SK-N-SH (cell line): ENCODE measurements at regions not wholly inside any gene's neighbourhood (a gene's known extent, or its start where the extent isn't known, plus 50 kb on each side); places are given as distances from the start of the nearest gene placed in this dataset.

Experiments
- CTCF ChIA-PET: fragments of 300-600, 350-600 bp; formaldehyde crosslinking; extraction: SDS; loops from one replicate; lab custom pipeline; 2021; lab: Yijun Ruan, JAX
- POLR2A ChIA-PET: fragments of 350-600 bp; sonication (Branson Sonifier 250); formaldehyde crosslinking; extraction: SDS; loops from one replicate; lab custom pipeline; 2020; ENCODE audit warnings: antibody characterized with exemption, inconsistent platforms; lab: Yijun Ruan, JAX
- DNase-seq: peaks from one replicate; pipeline ENCODE4 v3.0.0; 2012
- H2AFZ ChIP-seq: fragments of 200-600 bp; sonication (generic); 2 replicates; pipeline ENCODE4 v1.8.1; 2016; ENCODE audit warnings: antibody characterized with exemption, mild to moderate bottlenecking, low read depth
- H3F3A ChIP-seq: fragments of 200-600 bp; sonication (generic); replicated peaks from 2 replicates; pipeline ENCODE3; 2016; ENCODE audit warnings: antibody characterized with exemption, mild to moderate bottlenecking; ENCODE audit not compliant: insufficient read depth
- H3K27ac ChIP-seq, 2 experiments: fragments of 200-500 bp in 1 of 2; fragments of 200-600 bp in 1 of 2; sonication (Bioruptor generic) in 1 of 2; sonication (generic), shearing (Covaris generic) in 1 of 2; 2 replicates each; pipeline versions ENCODE4 v1.5.1 to v1.6.1; 2014 to 2016; ENCODE audit warnings: low read depth in 2 of 2, inconsistent platforms in 1 of 2, low read length in 1 of 2, mild to moderate bottlenecking in 1 of 2, mixed read lengths in 1 of 2
- H3K27me3 ChIP-seq: fragments of 200-600 bp; sonication (generic), shearing (Covaris generic); 2 replicates; pipeline ENCODE4 v1.6.1; 2016; ENCODE audit warnings: mixed run types; ENCODE audit not compliant: insufficient read depth
- H3K36me3 ChIP-seq, 2 experiments: fragments of 200-500 bp in 1 of 2; fragments of 200-600 bp in 1 of 2; sonication (Bioruptor generic) in 1 of 2; sonication (generic) in 1 of 2; replicated peaks in 1 of 2; 2 replicates each; pipeline versions ENCODE3 to v1.5.1; 2014 to 2016; ENCODE audit warnings: low read length in 1 of 2, mild to moderate bottlenecking in 1 of 2; ENCODE audit not compliant: insufficient read depth in 2 of 2, control insufficient read depth in 1 of 2
- H3K4me1 ChIP-seq, 2 experiments: fragments of 200-500 bp in 1 of 2; fragments of 200-600 bp in 1 of 2; sonication (Bioruptor generic) in 1 of 2; sonication (generic), shearing (Covaris generic) in 1 of 2; 2 replicates each; pipeline versions ENCODE4 v1.5.1 to v1.6.1; 2014 to 2016; ENCODE audit warnings: low read depth in 1 of 2, low read length in 1 of 2, mixed run types in 1 of 2; ENCODE audit not compliant: insufficient read depth in 2 of 2, control insufficient read depth in 1 of 2
- H3K4me2 ChIP-seq: fragments of 200-600 bp; sonication (generic), shearing (Covaris generic); 2 replicates; pipeline ENCODE4 v1.6.1; 2017; ENCODE audit warnings: mixed run types
- H3K4me3 ChIP-seq, 2 experiments: fragments of 200-500 bp in 1 of 2; fragments of 200-600 bp in 1 of 2; sonication (Bioruptor generic) in 1 of 2; sonication (generic), shearing (Covaris generic) in 1 of 2; 2 replicates each; pipeline versions ENCODE4 v1.5.1 to v1.8.1; 2014 to 2016; ENCODE audit warnings: low read depth in 2 of 2, inconsistent platforms in 1 of 2, low read length in 1 of 2, mild to moderate bottlenecking in 1 of 2, mixed read lengths in 1 of 2, moderate library complexity in 1 of 2
- H3K79me2 ChIP-seq: fragments of 200-600 bp; sonication (generic); 2 replicates; pipeline ENCODE4 v1.8.1; 2017; ENCODE audit warnings: mild to moderate bottlenecking; ENCODE audit not compliant: insufficient read depth
- H3K9ac ChIP-seq: fragments of 200-600 bp; sonication (generic); 2 replicates; pipeline ENCODE4 v1.6.1; 2017; ENCODE audit warnings: mixed run types
- H3K9me2 ChIP-seq: fragments of 200-600 bp; sonication (generic); 2 replicates; pipeline ENCODE4 v1.6.1; 2017; ENCODE audit warnings: mixed run types
- H3K9me3 ChIP-seq: fragments of 200-600 bp; sonication (generic); 2 replicates; pipeline ENCODE4 v1.6.1; 2017; ENCODE audit warnings: mixed run types, mild to moderate bottlenecking, moderate library complexity
- H4K20me1 ChIP-seq: fragments of 200-600 bp; sonication (generic); 2 replicates; pipeline ENCODE4 v1.6.1; 2017; ENCODE audit warnings: mild to moderate bottlenecking, mixed run types; ENCODE audit not compliant: insufficient read depth
- CTCF ChIP-seq: fragments of 200-600 bp; sonication (generic); IDR thresholded peaks from 2 replicates; pipeline ENCODE4 v1.6.1; 2017; ENCODE audit warnings: antibody characterized with exemption, mild to moderate bottlenecking, moderate library complexity
- FOXJ3 ChIP-seq: sonication (generic); formaldehyde crosslinking; IDR thresholded peaks from 2 replicates; pipeline ENCODE4 v1.5.1; 2020; ENCODE audit warnings: mild to moderate bottlenecking, missing genetic modification reagents
- FOXM1 ChIP-seq: IDR thresholded peaks from 2 replicates; pipeline ENCODE4 v1.4.0; 2012; ENCODE audit warnings: low read depth, mild to moderate bottlenecking
- GABPA ChIP-seq: IDR thresholded peaks from 2 replicates; pipeline ENCODE4 v1.4.0; 2012; ENCODE audit warnings: low read depth, mild to moderate bottlenecking
- GATA2 ChIP-seq: sonication (generic); formaldehyde crosslinking; IDR thresholded peaks from 2 replicates; pipeline ENCODE4 v1.5.0; 2020; ENCODE audit warnings: mild to moderate bottlenecking, missing genetic modification reagents
- IRF3 ChIP-seq: fragments of 150-350 bp; IDR thresholded peaks from 2 replicates; pipeline ENCODE4 v1.6.1; 2016; ENCODE audit warnings: mild to moderate bottlenecking, low read depth, low read length
- MAX ChIP-seq: IDR thresholded peaks from 2 replicates; pipeline ENCODE4 v1.4.0; 2012; ENCODE audit warnings: low read depth
- NFIC ChIP-seq: IDR thresholded peaks from 2 replicates; pipeline ENCODE4 v1.4.0; 2012; ENCODE audit warnings: borderline replicate concordance
- NRF1 ChIP-seq: IDR thresholded peaks from 2 replicates; pipeline ENCODE4 v1.6.1; 2012; ENCODE audit warnings: low read depth, mild to moderate bottlenecking, low read length
- REST ChIP-seq: IDR thresholded peaks from 2 replicates; pipeline ENCODE4 v1.6.1; 2012; ENCODE audit warnings: mild to moderate bottlenecking, low read depth, low read length, moderate library complexity
- RFX5 ChIP-seq: IDR thresholded peaks from 2 replicates; pipeline ENCODE4 v1.6.1; 2012; ENCODE audit warnings: mild to moderate bottlenecking, improper control_type of control experiment, low read length
- WGBS: methylation state at CpG from one replicate; pipeline ENCODE4 v1.1.6; 2017; ENCODE audit warnings: low lambda C conversion rate; 5-methylcytosine and 5-hydroxymethylcytosine counted together

GRCh38 chr14:106681568-106681967, 1155.2 kb downstream of the TMEM121 start:
- Histone ChIP-seq H3K79me2 (no peaks in the 10 kb centered on the region), H3K27ac (no peak overlapping the region), H4K20me1 (no peaks in the 10 kb centered on the region), H2AFZ (no peak overlapping the region), H3K36me3 (no peaks in the 10 kb centered on the region), H3K9me2 (no peaks in the 10 kb centered on the region), H3K9me3 (no peaks in the 10 kb centered on the region), H3K4me3 (no peak overlapping the region), H3K4me2 (no peak overlapping the region), H3K27me3 (no peaks in the 10 kb centered on the region), H3F3A (no peaks in the 10 kb centered on the region), H3K9ac (no peak overlapping the region), H3K4me1 (no peaks in the 10 kb centered on the region; a peak in 1 of 4 replicates)
- DNase-seq = no peak
- ChIA-PET POLR2A (no interaction called here), CTCF (no interaction called here)
- peak; percentile 53 for TF ChIP-seq CTCF
- no peak for TF ChIP-seq RFX5
- 0% methylated on average over 2 of the region's 2 CpGs for WGBS

- Histone ChIP-seq H3K27me3 (no peaks in the 10 kb centered on the region), H3K36me3 (no peaks in the 10 kb centered on the region), H3K27ac (no peak overlapping the region), H3K4me1 (no peaks in the 10 kb centered on the region; a peak in 1 of 4 replicates), H3K9ac (no peak overlapping the region), H2AFZ (no peak overlapping the region), H3K4me3 (no peak overlapping the region), H3K9me3 (no peaks in the 10 kb centered on the region), H3K79me2 (no peaks in the 10 kb centered on the region), H3K9me2 (no peaks in the 10 kb centered on the region), H4K20me1 (no peaks in the 10 kb centered on the region), H3F3A (no peaks in the 10 kb centered on the region), H3K4me2 (no peak overlapping the region)
- 0% methylated on average over 3 of the region's 4 CpGs for WGBS
- TF ChIP-seq NRF1 (no peak), MAX (no peak), FOXM1 (no peak), IRF3 (no peak)
- ChIA-PET CTCF (interaction anchor here (0.7 to 0.9 kb wide), 2 partner anchors 14 to 127 kb away, joined by 3 to 4 read pairs; no protein-coding TSS in a partner anchor), POLR2A (no interaction called here)
- DNase-seq = no peak
Observed at GRCh38 chr14:106683631-106684030, 1157.2 kb downstream of the TMEM121 start.

GRCh38 chr14:106686533-106686932, 1160.2 kb downstream of the TMEM121 start:
- Histone ChIP-seq H4K20me1 (no peaks in the 10 kb centered on the region), H3F3A (no peaks in the 10 kb centered on the region), H3K4me1 (no peaks in the 10 kb centered on the region; a peak in 1 of 4 replicates), H2AFZ (no peak overlapping the region), H3K27ac (no peak overlapping the region), H3K9me2 (no peaks in the 10 kb centered on the region), H3K27me3 (no peaks in the 10 kb centered on the region), H3K9me3 (no peaks in the 10 kb centered on the region), H3K79me2 (no peaks in the 10 kb centered on the region), H3K9ac (no peak overlapping the region), H3K4me3 (no peak overlapping the region), H3K36me3 (no peaks in the 10 kb centered on the region), H3K4me2 (no peak overlapping the region)
- WGBS = 1% methylated on average over 5 of the region's 5 CpGs
- DNase-seq = no peak
- CTCF ChIA-PET = interaction anchor here (0.7 kb wide), 1 partner anchor 10 kb away, joined by 3 read pairs; no protein-coding TSS in a partner anchor
- no peak for TF ChIP-seq NRF1
- no peak for TF ChIP-seq GATA2 (CRISPR knock-in tag)
- no peak for TF ChIP-seq FOXJ3 (CRISPR knock-in tag)
- TF ChIP-seq IRF3 = no peak
- no peak for TF ChIP-seq GABPA
- no peak for TF ChIP-seq NFIC
- no peak for TF ChIP-seq REST
- POLR2A ChIA-PET = no interaction called here
